HepG2 (cell line): ENCODE measurements at regions not wholly inside any gene's neighbourhood (a gene's known extent, or its start where the extent isn't known, plus 50 kb on each side); places are given as distances from the start of the nearest gene placed in this dataset.

Source experiments
- ATAC-seq: fragments of 200-7000 bp; cut with Tn5 transposase; 3 replicates; pipeline ENCODE4 v1.9.1; 2020; ENCODE audit warnings: mild to moderate bottlenecking, moderate library complexity
- BruUV-seq: library from RNA; stranded (reverse); fragments of 400-500 nt; replicated peaks from 2 replicates; lab custom pipeline; 2021; lab: Mats Ljungman, UMichigan
- CTCF ChIA-PET: fragments of 300-600 bp; formaldehyde crosslinking; extraction: SDS; loops from one replicate; lab custom pipeline; 2021; ENCODE audit warnings: low total read pairs, inconsistent platforms, low intra/inter-chr PET ratio; lab: Yijun Ruan, JAX
- POLR2A ChIA-PET: fragments of 350-600 bp; sonication (Branson Sonifier 250); formaldehyde crosslinking; loops from one replicate; lab custom pipeline; 2020; ENCODE audit warnings: antibody characterized with exemption, inconsistent platforms; lab: Yijun Ruan, JAX
- DNase-seq: peaks from one replicate; pipeline ENCODE4 v3.0.0-alpha.2; 2015; ENCODE audit warnings: low spot score
- FAIRE-seq: peaks from 3 replicates; lab custom pipeline; 2011; peaks lifted over from hg19 to GRCh38; lab: Jason Lieb, UNC
- H2AFZ ChIP-seq: one replicate; pipeline ENCODE4 v1.6.1; 2011; ENCODE audit warnings: low read length, inconsistent platforms
- H3K27ac ChIP-seq: fragments of 300-600 bp; 3 replicates; pipeline ENCODE4 v1.8.0; 2011; ENCODE audit warnings: mixed run types, mild to moderate bottlenecking, mixed read lengths, low read length, inconsistent platforms; ENCODE audit not compliant: insufficient read depth; ENCODE audit errors: extremely low read length
- H3K27me3 ChIP-seq, 2 experiments: fragments of 200-600 bp in 1 of 2; 2 replicates in 1 of 2; 3 replicates in 1 of 2; pipeline versions ENCODE4 v1.6.0 to v1.8.0; 2011; ENCODE audit warnings: low read length in 2 of 2, mild to moderate bottlenecking in 2 of 2, moderate library complexity in 2 of 2, inconsistent platforms in 1 of 2; ENCODE audit not compliant: insufficient read depth in 2 of 2, control insufficient read depth in 1 of 2
- H3K36me3 ChIP-seq, 2 experiments: fragments of 200-600 bp in 1 of 2; replicated peaks in 1 of 2; 2 replicates in 1 of 2; 3 replicates in 1 of 2; pipeline versions ENCODE4 v1.5.1 to v1.8.0; 2011; ENCODE audit warnings: low read length in 2 of 2, inconsistent platforms in 1 of 2; ENCODE audit not compliant: insufficient read depth in 2 of 2, control insufficient read depth in 1 of 2
- H3K4me1 ChIP-seq: 2 replicates; pipeline ENCODE4 v1.5.1; 2012; ENCODE audit warnings: low read length, inconsistent platforms; ENCODE audit not compliant: insufficient read depth
- H3K4me2 ChIP-seq: 2 replicates; pipeline ENCODE4 v1.6.0; 2011; ENCODE audit warnings: low read depth, low read length, inconsistent platforms
- H3K4me3 ChIP-seq, 3 experiments: fragments of 200-600 bp in 1 of 3; sonication (generic), shearing (Covaris generic) in 1 of 3; replicated peaks in 1 of 3; 2 replicates each; pipeline ENCODE4 v1.5.1; 2011 to 2016; ENCODE audit warnings: low read length in 3 of 3, inconsistent platforms in 2 of 3, low read depth in 2 of 3, mild to moderate bottlenecking in 2 of 3, control low read depth in 1 of 3, mixed read lengths in 1 of 3; ENCODE audit not compliant: insufficient read depth in 1 of 3
- H3K79me2 ChIP-seq: one replicate; pipeline ENCODE4 v1.6.1; 2011; ENCODE audit warnings: low read length, inconsistent platforms; ENCODE audit not compliant: insufficient read depth
- H3K9ac ChIP-seq: 2 replicates; pipeline ENCODE4 v1.6.0; 2011; ENCODE audit warnings: mild to moderate bottlenecking, low read depth, low read length, inconsistent platforms; ENCODE audit not compliant: insufficient read depth
- H3K9me3 ChIP-seq: 2 replicates; pipeline ENCODE4 v1.5.1; 2012; ENCODE audit warnings: mild to moderate bottlenecking, low read length
- H4K20me1 ChIP-seq: 2 replicates; pipeline ENCODE4 v1.6.0; 2011; ENCODE audit warnings: inconsistent platforms, mild to moderate bottlenecking, low read length, moderate library complexity; ENCODE audit not compliant: insufficient read depth
- ARID5B ChIP-seq: IDR thresholded peaks from 2 replicates; pipeline ENCODE4 v1.4.0; 2020; ENCODE audit warnings: mild to moderate bottlenecking, missing genetic modification reagents
- EEA1 ChIP-seq: sonication (generic); formaldehyde crosslinking; IDR thresholded peaks from 2 replicates; pipeline ENCODE4 v1.5.1; 2020; ENCODE audit warnings: mild to moderate bottlenecking, missing genetic modification reagents, borderline replicate concordance
- FOXJ3 ChIP-seq: sonication (generic); formaldehyde crosslinking; IDR thresholded peaks from 2 replicates; pipeline ENCODE4 v1.4.0; 2020; ENCODE audit warnings: missing genetic modification reagents, mild to moderate bottlenecking, borderline replicate concordance
- FOXK2 ChIP-seq: fragments of 450-650 bp; IDR thresholded peaks from 2 replicates; pipeline ENCODE4 v1.6.1; 2016
- FOXP4 ChIP-seq: sonication (generic); formaldehyde crosslinking; IDR thresholded peaks from 2 replicates; pipeline ENCODE4 v1.4.0; 2020; ENCODE audit warnings: missing genetic modification reagents
- HINFP ChIP-seq: sonication (generic); formaldehyde crosslinking; IDR thresholded peaks from 2 replicates; pipeline ENCODE4 v1.4.0; 2020; ENCODE audit warnings: low read depth, mild to moderate bottlenecking, missing genetic modification reagents
- MZF1 ChIP-seq: sonication (generic); formaldehyde crosslinking; IDR thresholded peaks from 2 replicates; pipeline ENCODE4 v1.8.1; 2023; ENCODE audit warnings: mild to moderate bottlenecking, missing genetic modification reagents, borderline replicate concordance
- ZGPAT ChIP-seq: IDR thresholded peaks from 2 replicates; pipeline ENCODE4 v1.6.1; 2016; ENCODE audit warnings: mild to moderate bottlenecking
- ZNF335 ChIP-seq: sonication (generic); formaldehyde crosslinking; IDR thresholded peaks from 2 replicates; pipeline ENCODE4 v1.4.0; 2020; ENCODE audit warnings: missing genetic modification reagents
- ZNF639 ChIP-seq: conservative IDR thresholded peaks from 2 replicates; pipeline ENCODE4 v1.6.1; 2018; ENCODE audit warnings: missing genetic modification reagents
- ZNF672 ChIP-seq: sonication (generic); formaldehyde crosslinking; IDR thresholded peaks from 2 replicates; pipeline ENCODE4 v1.8.1; 2022; ENCODE audit warnings: missing genetic modification reagents
- ZNF777 ChIP-seq: sonication (generic); formaldehyde crosslinking; IDR thresholded peaks from 2 replicates; pipeline ENCODE4 v1.4.0; 2020; ENCODE audit warnings: missing genetic modification reagents
- WGBS: methylation state at CpG from one replicate; pipeline ENCODE4 v1.1.6; 2017; ENCODE audit warnings: low lambda C conversion rate; 5-methylcytosine and 5-hydroxymethylcytosine counted together
- in situ Hi-C: cut with HindIII; loops from 2 replicates; pipeline ENCODE4 v1.10.0; 2017; ENCODE audit warnings: low pct_unique_long_range_greater_than_20kb; ENCODE audit not compliant: extremely low pct_ligation_motif_present
- intact Hi-C: fragments of 100-400 bp; cut with micrococcal nuclease; formaldehyde crosslinking; loops from one replicate; pipeline ENCODE4 v1.10.0; 2022; ENCODE audit not compliant: unreplicated experiment

- no peak for TF ChIP-seq ZGPAT (CRISPR knock-in tag)
- TF ChIP-seq ZNF672 (CRISPR knock-in tag), result no peak
- TF ChIP-seq HINFP (CRISPR knock-in tag), result no peak
Measured at GRCh38 chr2:7824211-7824610, 857.6 kb upstream of the ID2 start (continued).

GRCh38 chr2:7825591-7826312 lies 856.1 kb upstream of the ID2 start:
- no peaks in the 10 kb centered on the region for H3K79me2 ChIP-seq
- H4K20me1 ChIP-seq, result no peaks in the 10 kb centered on the region
- no peaks in the 10 kb centered on the region for H3K27me3 ChIP-seq
- H2AFZ ChIP-seq, result no peak overlapping the region
- POLR2A ChIA-PET, result interaction anchor here (1.2 kb wide), 1 partner anchor 13 kb away, joined by 3 read pairs; no protein-coding TSS in a partner anchor
- H3K9ac ChIP-seq, result no peak overlapping the region
- DNase-seq (peak; percentile 80), ATAC-seq (peak; percentile 94), FAIRE-seq (no peak)
- no peaks in the 10 kb centered on the region for H3K9me3 ChIP-seq
- H3K4me3 ChIP-seq, result no peak overlapping the region; a peak in 1 of 6 replicates
- WGBS, result 4% methylated on average over 9 of the region's 9 CpGs
- BruUV-seq, result no TSS peak
- H3K4me2 ChIP-seq, result peak overlapping the region; percentile 22
- H3K4me1 ChIP-seq, result peaks cover 17% of the 10 kb centered on the region
- intact Hi-C loops, result no loop called here
- peak overlapping the region; percentile 9 for H3K27ac ChIP-seq
- in situ Hi-C loops, result no loop called here
- CTCF ChIA-PET, result no interaction called here
- no peaks in the 10 kb centered on the region for H3K36me3 ChIP-seq
- TF ChIP-seq EEA1, result no peak
- TF ChIP-seq FOXJ3 (CRISPR knock-in tag), result no peak
- peak; percentile 13; the same call in 1 of the 2 replicates for TF ChIP-seq FOXP4 (CRISPR knock-in tag)
- TF ChIP-seq ZNF639 (CRISPR knock-in tag), result no peak
- TF ChIP-seq ZNF777, result no peak
- TF ChIP-seq MZF1 (CRISPR knock-in tag), result no peak
- TF ChIP-seq FOXK2, result no peak
- peak; percentile 80 for TF ChIP-seq ARID5B
- TF ChIP-seq ZNF335, result no peak
